ENCODE measurements at regions not wholly inside any gene's neighbourhood (a gene's known extent, or its start where the extent isn't known, plus 50 kb on each side); places are given as distances from the start of the nearest gene placed in this dataset.

GRCh38 chr5:58145397-58145934 is 314.4 kb downstream of the PLK2 start:
- DNase-seq (no peak), ATAC-seq (no peak)
- intact Hi-C loops (cut with DNase I): no loop called here
- TF ChIP-seq, protein P1, sequence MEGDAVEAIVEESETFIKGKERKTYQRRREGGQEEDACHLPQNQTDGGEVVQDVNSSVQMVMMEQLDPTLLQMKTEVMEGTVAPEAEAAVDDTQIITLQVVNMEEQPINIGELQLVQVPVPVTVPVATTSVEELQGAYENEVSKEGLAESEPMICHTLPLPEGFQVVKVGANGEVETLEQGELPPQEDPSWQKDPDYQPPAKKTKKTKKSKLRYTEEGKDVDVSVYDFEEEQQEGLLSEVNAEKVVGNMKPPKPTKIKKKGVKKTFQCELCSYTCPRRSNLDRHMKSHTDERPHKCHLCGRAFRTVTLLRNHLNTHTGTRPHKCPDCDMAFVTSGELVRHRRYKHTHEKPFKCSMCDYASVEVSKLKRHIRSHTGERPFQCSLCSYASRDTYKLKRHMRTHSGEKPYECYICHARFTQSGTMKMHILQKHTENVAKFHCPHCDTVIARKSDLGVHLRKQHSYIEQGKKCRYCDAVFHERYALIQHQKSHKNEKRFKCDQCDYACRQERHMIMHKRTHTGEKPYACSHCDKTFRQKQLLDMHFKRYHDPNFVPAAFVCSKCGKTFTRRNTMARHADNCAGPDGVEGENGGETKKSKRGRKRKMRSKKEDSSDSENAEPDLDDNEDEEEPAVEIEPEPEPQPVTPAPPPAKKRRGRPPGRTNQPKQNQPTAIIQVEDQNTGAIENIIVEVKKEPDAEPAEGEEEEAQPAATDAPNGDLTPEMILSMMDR (IDR thresholded peaks at IDR 0.05): no peak
- Histone ChIP-seq H3K4me3 (no peak overlapping the region), H3K4me1 (no peaks in the 10 kb centered on the region), H3K9me3 (no peaks in the 10 kb centered on the region), H3K36me3 (no peaks in the 10 kb centered on the region), H3K27ac (no peak overlapping the region), H3K27me3 (ENCODE audit: low read depth) (no peaks in the 10 kb centered on the region)

DNA sequence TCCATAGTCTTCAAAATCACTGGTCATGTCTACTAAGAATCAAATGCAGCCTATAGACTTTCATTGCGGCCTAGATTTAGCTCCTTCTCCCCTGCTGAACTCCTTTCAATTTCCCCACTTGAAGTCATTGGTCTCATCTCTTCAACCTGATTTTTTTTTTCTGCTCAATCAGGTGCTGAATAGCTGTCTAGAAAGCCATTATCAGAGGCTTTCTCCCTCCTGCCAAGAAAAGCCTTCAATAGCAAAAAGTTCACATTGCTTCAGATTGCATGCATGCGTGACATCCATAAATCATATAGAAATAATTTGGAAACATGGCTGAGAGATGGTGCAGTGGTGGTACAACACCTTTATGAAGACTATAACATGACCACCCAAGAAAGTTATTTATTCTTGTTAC is 316.2 kb downstream of the PLK2 start:
- no peaks in the 10 kb centered on the region for H3K27me3 ChIP-seq (ENCODE audit: low read depth)
- ATAC-seq (no peak), DNase-seq (no peak)
- H3K4me3 ChIP-seq: no peak overlapping the region
- H3K9me3 ChIP-seq: no peaks in the 10 kb centered on the region
- no peak overlapping the region for H3K27ac ChIP-seq
- TF ChIP-seq, protein P1 (IDR thresholded peaks at IDR 0.05): no peak
- H3K36me3 ChIP-seq: no peaks in the 10 kb centered on the region
- H3K4me1 ChIP-seq: no peaks in the 10 kb centered on the region
- intact Hi-C loops (cut with DNase I): no loop called here

DNA sequence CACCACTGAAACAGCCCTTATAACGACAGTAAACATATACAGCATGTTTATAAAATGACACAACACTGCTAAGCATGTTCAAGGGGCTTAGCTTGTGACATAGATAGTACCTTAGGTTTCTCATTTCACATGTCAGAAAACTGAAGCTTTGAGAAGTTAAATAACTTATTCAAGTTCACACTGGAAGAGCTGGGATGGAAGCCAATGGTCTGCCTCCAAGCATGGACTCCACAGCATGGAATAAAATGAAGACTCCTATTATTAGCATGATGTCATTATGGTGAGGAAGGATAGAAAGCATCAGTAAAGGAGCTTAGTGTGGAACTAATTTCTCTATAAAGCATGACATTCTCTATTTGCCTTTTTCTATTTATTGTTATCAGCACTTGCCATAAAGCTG is 316.7 kb downstream of the PLK2 start:
- Histone ChIP-seq H3K27ac (no peak overlapping the region), H3K4me1 (no peaks in the 10 kb centered on the region), H3K27me3 (ENCODE audit: low read depth) (no peaks in the 10 kb centered on the region), H3K9me3 (no peaks in the 10 kb centered on the region), H3K4me3 (no peak overlapping the region), H3K36me3 (no peaks in the 10 kb centered on the region)
- ATAC-seq (no peak), DNase-seq (no peak)
- TF ChIP-seq, protein P1 (IDR thresholded peaks at IDR 0.05): no peak
- intact Hi-C loops (cut with DNase I): no loop called here

- peaks cover 8% of the 10 kb centered on the region for H3K4me1 ChIP-seq
- no peaks in the 10 kb centered on the region for H3K36me3 ChIP-seq
- no peaks in the 10 kb centered on the region for H3K27me3 ChIP-seq (ENCODE audit: low read depth)
- no peak for ATAC-seq
- H3K27ac ChIP-seq: no peak overlapping the region
- TF ChIP-seq, protein P1 (IDR thresholded peaks at IDR 0.05): no peak
- intact Hi-C loops (cut with DNase I): no loop called here
- DNase-seq: no peak
- H3K4me3 ChIP-seq: no peak overlapping the region
- no peaks in the 10 kb centered on the region for H3K9me3 ChIP-seq
Observed at GRCh38 chr5:58138791-58139190, 321.1 kb downstream of the PLK2 start.

GRCh38 chr5:58136406-58136805 is 323.5 kb downstream of the PLK2 start:
- Histone ChIP-seq H3K36me3 (no peaks in the 10 kb centered on the region), H3K4me3 (no peak overlapping the region), H3K4me1 (peaks cover 10% of the 10 kb centered on the region), H3K27ac (no peak overlapping the region), H3K9me3 (no peaks in the 10 kb centered on the region), H3K27me3 (ENCODE audit: low read depth) (no peaks in the 10 kb centered on the region)
- no peak for DNase-seq
- intact Hi-C loops (cut with DNase I): no loop called here
- ATAC-seq: no peak
- TF ChIP-seq, protein P1 (IDR thresholded peaks at IDR 0.05): no peak

Data from lower lobe of right lung (tissue), 2 donors.